ENCODE measurements at regions not wholly inside any gene's neighbourhood (a gene's known extent, or its start where the extent isn't known, plus 50 kb on each side); places are given as distances from the start of the nearest gene placed in this dataset.

- TF ChIP-seq, protein P1, sequence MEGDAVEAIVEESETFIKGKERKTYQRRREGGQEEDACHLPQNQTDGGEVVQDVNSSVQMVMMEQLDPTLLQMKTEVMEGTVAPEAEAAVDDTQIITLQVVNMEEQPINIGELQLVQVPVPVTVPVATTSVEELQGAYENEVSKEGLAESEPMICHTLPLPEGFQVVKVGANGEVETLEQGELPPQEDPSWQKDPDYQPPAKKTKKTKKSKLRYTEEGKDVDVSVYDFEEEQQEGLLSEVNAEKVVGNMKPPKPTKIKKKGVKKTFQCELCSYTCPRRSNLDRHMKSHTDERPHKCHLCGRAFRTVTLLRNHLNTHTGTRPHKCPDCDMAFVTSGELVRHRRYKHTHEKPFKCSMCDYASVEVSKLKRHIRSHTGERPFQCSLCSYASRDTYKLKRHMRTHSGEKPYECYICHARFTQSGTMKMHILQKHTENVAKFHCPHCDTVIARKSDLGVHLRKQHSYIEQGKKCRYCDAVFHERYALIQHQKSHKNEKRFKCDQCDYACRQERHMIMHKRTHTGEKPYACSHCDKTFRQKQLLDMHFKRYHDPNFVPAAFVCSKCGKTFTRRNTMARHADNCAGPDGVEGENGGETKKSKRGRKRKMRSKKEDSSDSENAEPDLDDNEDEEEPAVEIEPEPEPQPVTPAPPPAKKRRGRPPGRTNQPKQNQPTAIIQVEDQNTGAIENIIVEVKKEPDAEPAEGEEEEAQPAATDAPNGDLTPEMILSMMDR (optimal IDR thresholded peaks at IDR 0.05 in 1 of 3, IDR thresholded peaks at IDR 0.05 in 1 of 3, conservative IDR thresholded peaks at IDR 0.05 in 1 of 3; ENCODE audit: extremely low read depth in 1 of 3, insufficient read depth in 2 of 3, low read length in 3 of 3) = no peak
- TF ChIP-seq EZH2 (IDR thresholded peaks at IDR 0.05; ENCODE audit: low read length) = no peak
These were observed 122.9 kb downstream of the DMRTA2 start for GRCh38 chr1:50300297-50300696.

All from keratinocyte (primary cell).